Stimulated activated CD4-positive, alpha-beta T cell treated with anti-CD3 and anti-CD28 coated beads, TNF-alpha, amount 100 ng/mL, for 24 hours (primary cell): ENCODE measurements at regions not wholly inside any gene's neighbourhood (a gene's known extent, or its start where the extent isn't known, plus 50 kb on each side); places are given as distances from the start of the nearest gene placed in this dataset.

ENCODE experiments used
- DNase-seq, 3 experiments: peaks; one replicate each; pipeline ENCODE4 v3.0.0-alpha.2; 2020; ENCODE audit warnings: low read depth in 3 of 3

- DNase-seq = no peak
Measured at GRCh38 chr2:122391726-122392125, 636.3 kb downstream of the TSN start.

DNA sequence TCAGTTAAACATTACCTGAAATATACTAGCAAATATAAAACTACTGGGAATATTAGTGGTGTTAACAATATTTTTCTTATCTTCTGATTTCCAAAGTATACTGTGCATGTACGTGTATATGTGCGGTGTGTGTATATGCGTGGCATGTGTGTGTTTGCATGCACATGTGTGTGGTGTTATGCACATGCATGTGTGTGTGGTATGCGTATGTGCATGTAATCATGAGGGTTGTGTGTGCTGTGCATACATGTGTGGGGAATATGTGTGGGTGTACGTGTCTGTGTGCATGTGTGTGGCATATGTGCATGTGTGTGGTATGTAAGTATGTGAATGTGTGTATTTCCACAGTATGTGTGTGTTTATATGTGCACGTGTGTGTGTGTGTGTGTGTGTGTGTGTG is 640.2 kb downstream of the TSN start:
- DNase-seq = no peak

GRCh38 chr2:122411231-122411630 is 655.8 kb downstream of the TSN start:
- DNase-seq = no peak

DNA sequence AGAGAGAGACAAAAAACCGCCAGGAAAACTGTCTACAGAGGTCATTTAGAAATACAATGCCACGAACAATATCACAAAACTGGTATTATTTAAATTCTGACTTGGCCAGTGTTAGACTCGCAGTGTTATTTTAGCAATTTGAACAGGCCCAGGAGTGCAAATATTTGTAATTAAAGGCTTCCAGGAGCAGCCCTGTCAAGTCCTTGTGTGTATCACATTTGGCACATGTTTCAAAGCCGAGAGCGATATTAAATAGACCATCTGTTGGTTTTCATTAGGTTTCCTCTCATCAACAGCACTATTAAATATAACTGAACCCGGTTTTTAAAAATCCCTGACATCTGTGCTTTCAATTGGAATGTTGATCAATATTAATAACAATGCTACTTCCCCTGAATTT is 656.9 kb downstream of the TSN start:
- no peak for DNase-seq

DNA sequence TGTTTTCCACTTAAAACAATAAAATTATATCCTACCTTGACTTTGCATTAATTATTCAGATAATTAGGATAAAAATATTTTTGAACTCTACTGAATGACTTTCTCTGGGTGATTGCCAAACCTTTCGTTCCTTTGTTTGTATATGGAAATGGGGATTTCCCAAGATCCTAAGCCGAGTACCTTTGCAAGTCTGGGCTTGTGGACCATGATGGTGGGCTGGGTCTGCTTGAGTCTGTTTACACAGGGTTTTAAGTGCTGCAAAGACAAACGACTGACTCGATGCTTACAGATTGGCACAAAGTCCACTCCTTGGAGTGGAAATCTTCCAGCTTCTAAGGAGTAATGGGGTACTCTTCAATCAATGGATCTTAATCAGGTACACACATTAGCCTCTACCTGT is 659.5 kb downstream of the TSN start:
- DNase-seq = no peak

DNA sequence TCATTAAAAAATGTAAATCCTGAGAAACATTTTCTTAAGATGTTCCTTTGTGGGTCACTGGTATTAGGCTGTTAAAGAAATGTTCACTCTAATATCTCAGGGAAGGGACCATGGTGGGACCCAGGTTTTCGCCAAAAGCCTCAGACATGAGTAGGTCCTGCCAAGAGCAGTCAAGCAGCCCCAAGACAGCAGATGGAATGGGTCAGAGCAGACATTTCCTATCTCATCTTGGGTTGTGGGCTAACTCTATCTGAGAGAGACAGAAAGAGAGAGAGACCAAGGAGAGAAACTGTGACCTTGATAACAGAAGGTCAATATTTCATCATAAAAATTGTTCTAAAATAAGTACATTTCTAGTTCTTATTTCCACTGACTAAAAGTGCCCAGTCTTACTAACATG is 661.7 kb downstream of the TSN start:
- DNase-seq = no peak

DNA sequence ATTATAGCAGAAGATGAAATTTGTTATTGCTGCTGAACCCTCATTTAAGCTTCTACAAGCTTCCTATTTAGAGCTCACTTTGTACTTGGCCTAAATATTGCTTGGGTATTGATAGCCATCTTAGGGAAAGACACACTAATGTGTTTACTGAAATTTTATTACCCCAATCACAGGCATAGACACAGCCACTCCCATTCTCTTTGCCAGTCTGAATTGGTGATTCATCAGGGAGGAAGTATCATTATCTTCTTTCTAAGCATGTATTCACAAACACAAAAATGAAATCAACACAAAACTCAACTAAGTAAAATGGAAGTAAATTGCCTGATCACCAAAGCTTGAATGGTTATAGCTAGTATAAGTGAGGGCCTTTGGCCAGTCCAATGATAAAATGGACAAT is 666.3 kb downstream of the TSN start:
- DNase-seq = no peak

DNA sequence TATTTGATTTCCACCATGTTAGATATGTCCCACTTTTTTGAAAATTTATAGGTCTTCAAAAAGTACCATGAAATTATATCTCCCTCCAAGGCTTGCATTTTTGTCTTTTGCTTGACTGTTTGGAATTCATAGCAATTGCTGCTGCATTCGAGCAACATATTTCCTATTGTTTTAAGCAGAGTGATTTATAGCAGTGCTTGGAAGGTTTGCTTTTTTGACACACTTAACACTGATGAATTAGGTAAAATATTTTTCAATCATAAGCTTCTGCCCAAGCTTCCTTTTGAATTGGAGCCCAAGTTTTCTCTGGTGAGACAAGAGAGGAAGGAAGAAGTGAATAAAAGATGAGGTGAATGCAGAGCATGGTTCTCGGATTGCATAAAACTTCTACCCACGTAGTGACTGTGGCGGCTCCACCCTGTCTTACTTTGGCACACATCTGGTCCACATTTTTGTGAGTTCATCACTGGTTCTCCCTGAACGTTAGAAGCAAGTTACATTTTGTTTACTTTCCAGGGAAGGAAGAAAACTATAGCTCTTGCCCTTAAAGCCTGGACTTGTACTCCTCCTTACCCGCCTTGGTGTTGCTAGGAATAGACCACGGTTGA is 667.0 kb downstream of the TSN start:
- DNase-seq = no peak

DNA sequence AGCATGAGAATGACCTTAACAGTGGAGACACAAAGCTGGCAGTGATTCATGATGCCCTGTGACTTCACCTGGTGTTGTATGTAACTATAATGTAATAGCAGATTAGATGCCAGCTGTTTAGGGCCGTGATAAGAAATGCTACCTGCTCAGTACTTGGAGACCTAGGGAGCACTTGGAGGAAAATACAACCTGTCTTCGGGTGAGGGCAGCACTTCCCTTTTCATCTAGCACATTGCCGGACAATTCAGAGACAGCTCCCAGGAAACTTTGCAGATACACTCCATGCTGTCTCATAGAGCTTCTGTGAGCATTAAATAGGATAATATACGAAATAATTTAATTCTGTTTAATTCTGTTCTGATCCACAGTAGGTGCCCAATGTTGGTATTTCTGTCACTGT is 668.5 kb downstream of the TSN start:
- DNase-seq = no peak

- no peak for DNase-seq
Measured at GRCh38 chr2:122433123-122433754, 677.8 kb downstream of the TSN start.

DNA sequence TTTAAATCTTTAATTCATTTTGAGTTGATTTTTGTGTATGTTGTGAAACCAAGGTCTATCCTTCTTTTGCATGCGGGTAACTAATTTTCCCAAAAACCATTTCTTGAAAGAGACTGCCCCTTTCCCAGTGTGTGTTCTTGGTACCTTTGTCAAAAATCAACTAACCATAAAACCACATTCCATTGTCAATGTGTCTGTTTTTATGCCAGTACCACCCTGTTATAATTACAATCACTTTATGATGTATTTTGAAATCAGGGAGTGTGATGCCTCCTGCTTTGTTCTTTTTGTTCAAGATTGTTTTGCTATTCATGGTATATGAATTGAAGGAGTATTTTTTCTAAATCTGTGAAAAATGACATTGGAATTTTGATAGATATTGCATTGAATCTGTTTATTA is 689.6 kb downstream of the TSN start:
- no peak for DNase-seq

- DNase-seq = no peak
Measured at GRCh38 chr2:122446761-122447160, 691.3 kb downstream of the TSN start.

- DNase-seq = no peak
Measured at GRCh38 chr2:122447237-122447636, 691.8 kb downstream of the TSN start.

- DNase-seq = no peak
Measured at GRCh38 chr2:122451040-122451439, 695.6 kb downstream of the TSN start.

- no peak for DNase-seq
Measured at GRCh38 chr2:122451697-122452096, 696.2 kb downstream of the TSN start.

GRCh38 chr2:122469147-122469546 is 713.7 kb downstream of the TSN start:
- DNase-seq = no peak

- no peak for DNase-seq
Measured at GRCh38 chr2:122471753-122472152, 716.3 kb downstream of the TSN start.

- no peak for DNase-seq
Measured at GRCh38 chr2:122478117-122478516, 722.7 kb downstream of the TSN start.

GRCh38 chr2:122478771-122479170 is 723.3 kb downstream of the TSN start:
- no peak for DNase-seq

DNA sequence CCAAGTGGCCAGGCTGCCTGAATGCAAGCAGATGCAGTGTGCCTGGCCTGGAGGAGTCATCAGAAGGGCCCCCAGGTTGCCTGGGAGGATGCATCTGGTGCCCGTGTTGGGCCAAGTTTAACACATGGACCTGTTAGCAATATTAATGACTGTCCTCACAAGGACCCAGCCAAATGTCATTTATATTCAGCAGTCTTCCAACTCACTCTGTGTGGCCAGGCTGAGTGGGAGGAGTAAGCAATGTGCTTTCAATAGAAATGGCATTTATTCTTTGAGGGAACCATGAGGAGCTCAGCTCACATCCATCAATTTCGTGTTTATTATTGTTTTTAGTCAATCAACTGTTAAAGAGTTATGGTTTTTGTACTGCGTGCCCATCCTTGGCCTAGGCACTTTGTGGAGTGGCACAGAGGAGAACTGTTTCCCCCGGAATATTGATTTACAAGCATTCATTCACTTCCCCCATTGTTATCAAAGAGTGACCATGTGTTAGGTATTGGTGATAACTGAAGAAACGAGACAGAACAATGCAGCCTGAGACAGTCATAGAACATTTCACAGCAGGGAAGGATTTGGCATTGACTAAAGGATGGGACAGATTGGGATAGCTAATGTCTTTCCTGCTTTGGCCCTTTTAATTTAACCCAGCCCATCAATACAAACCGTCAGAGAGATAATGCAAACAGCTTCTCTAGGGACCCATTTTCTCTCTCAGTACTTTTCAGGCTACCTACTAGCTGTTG is 725.2 kb downstream of the TSN start:
- DNase-seq = no peak

DNA sequence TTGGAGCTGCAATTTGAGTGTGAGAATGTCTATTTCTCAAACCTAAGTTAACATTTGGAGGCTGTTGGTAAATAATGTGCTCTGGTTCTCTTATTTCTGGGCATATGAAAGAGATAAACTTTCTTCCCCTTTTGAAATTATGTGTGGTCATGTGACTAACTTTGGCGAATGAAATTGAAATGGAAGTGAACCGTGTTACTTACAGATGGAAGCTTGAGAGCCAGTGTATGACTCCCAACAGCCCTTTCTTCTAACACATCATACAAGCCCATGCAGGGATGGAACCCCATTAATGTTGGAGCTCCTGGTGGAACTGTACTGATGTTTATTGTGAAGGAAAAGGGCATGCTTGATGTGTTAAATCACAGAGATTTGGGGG is 725.8 kb downstream of the TSN start:
- no peak for DNase-seq

- DNase-seq = no peak
Measured at GRCh38 chr2:122481717-122482116, 726.3 kb downstream of the TSN start.

DNA sequence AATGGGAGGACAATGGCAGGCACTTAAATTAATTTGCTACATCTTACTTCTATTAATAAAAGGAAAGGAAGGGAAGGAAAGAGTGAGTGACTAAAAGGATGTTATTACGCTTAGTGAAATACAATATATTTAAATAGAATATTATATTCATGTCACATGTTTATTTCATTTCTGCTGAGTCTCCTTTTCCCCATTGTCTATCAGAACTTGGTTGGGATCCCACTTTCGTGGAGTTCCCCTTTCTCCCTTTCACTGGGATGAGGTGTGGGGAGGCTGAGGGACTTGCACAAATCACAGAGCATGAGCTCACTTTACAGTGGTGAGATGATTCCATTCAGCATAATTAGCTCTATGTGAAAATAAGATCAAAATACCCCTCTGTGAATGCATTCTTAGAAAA is 730.6 kb downstream of the TSN start:
- DNase-seq = no peak
